Omental fat pad (tissue), 3 donors: ENCODE measurements at regions not wholly inside any gene's neighbourhood (a gene's known extent, or its start where the extent isn't known, plus 50 kb on each side); places are given as distances from the start of the nearest gene placed in this dataset.
A peak's percentile ranks its signal among the peaks of the same experiment; 100 is the strongest.

Experiments used
- ATAC-seq: fragments of 150-250 bp; one replicate; pipeline ENCODE4 v1.9.1; 2016; ENCODE audit warnings: mild to moderate bottlenecking, moderate library complexity; ENCODE audit not compliant: low FRiP score
- DNase-seq: peaks from one replicate; pipeline ENCODE4 v3.0.0-alpha.2; 2019; ENCODE audit warnings: low spot score
- CTCF ChIP-seq, 3 donors: fragments of 450-650 bp; IDR thresholded peaks; one replicate each; pipeline ENCODE4 v1.5.1; 2016 to 2017; ENCODE audit warnings: antibody characterized with exemption in 3 of 3, mild to moderate bottlenecking in 3 of 3, moderate library complexity in 2 of 3

- TF ChIP-seq CTCF (IDR thresholded peaks at IDR 0.05) = no peak
- DNase-seq (no peak), ATAC-seq (no peak)
These were observed 983.7 kb upstream of the FLRT2 start for GRCh38 chr14:84546236-84546635.

GRCh38 chr14:84554136-84554535 lies 975.8 kb upstream of the FLRT2 start:
- TF ChIP-seq CTCF (IDR thresholded peaks at IDR 0.05) = no peak
- DNase-seq (no peak), ATAC-seq (no peak)

- DNase-seq = no peak
- TF ChIP-seq CTCF (IDR thresholded peaks at IDR 0.05) = no peak
- ATAC-seq = no peak
These were observed 974.5 kb upstream of the FLRT2 start for GRCh38 chr14:84555493-84555892.

GRCh38 chr14:84566109-84566508 lies 963.8 kb upstream of the FLRT2 start:
- ATAC-seq = no peak
- DNase-seq = no peak

GRCh38 chr14:84575681-84576080 lies 954.3 kb upstream of the FLRT2 start:
- ATAC-seq (no peak), DNase-seq (no peak)
- no peak for TF ChIP-seq CTCF (IDR thresholded peaks at IDR 0.05)

More at GRCh38 chr14:84566109-84566508, 963.8 kb upstream of the FLRT2 start:
- TF ChIP-seq CTCF (IDR thresholded peaks at IDR 0.05) = no peak

GRCh38 chr14:84579292-84579691 lies 950.7 kb upstream of the FLRT2 start:
- ATAC-seq = peak; percentile 28
- TF ChIP-seq CTCF (IDR thresholded peaks at IDR 0.05) = no peak
- DNase-seq = no peak

- no peak for ATAC-seq
- DNase-seq = no peak
- no peak for TF ChIP-seq CTCF (IDR thresholded peaks at IDR 0.05)
These were observed 948.9 kb upstream of the FLRT2 start for GRCh38 chr14:84581041-84581440.
